ENCODE measurements at regions not wholly inside any gene's neighbourhood (a gene's known extent, or its start where the extent isn't known, plus 50 kb on each side); places are given as distances from the start of the nearest gene placed in this dataset.

- no peak for DNase-seq
- TF ChIP-seq CTCF (IDR thresholded peaks at IDR 0.05): no peak
- Mint-ChIP-seq H3K4me1 (ENCODE audit: low read depth) (peaks cover 50% of the 10 kb centered on the region), H3K27me3 (ENCODE audit: insufficient read depth) (no peaks in the 10 kb centered on the region; the same call in 1 of the 2 replicates), H3K4me3 (no peak overlapping the region), H3K9me3 (no peaks in the 10 kb centered on the region; the same call in 1 of the 2 replicates), H3K27ac (peak overlapping the region; percentile 59; the same call in 1 of the 2 replicates), H3K36me3 (ENCODE audit: low read depth) (no peaks in the 10 kb centered on the region)
Measured at GRCh38 chr13:64540976-64541375, 2689.2 kb downstream of the PCDH9 start.

DNA sequence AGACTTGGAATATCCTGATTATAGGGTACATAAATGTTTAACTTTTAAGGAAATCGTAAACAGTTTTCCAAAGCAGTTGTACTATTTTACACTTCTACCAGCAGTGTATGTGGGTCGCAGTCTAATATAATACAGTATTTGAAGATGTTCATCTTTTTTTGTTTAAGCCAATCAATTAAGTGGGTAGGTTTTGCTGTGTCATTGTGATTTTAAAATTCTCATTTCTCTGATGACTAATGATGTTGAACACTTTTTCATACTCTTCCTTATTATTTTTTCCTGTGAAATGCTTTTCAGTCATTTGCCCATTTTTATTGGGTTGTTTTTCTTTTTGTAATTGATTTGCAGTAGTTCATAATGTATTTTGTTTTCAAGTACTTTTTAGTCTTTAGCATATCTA is 2689.7 kb downstream of the PCDH9 start:
- no peak for TF ChIP-seq CTCF (IDR thresholded peaks at IDR 0.05)
- Mint-ChIP-seq H3K4me3 (no peak overlapping the region), H3K4me1 (ENCODE audit: low read depth) (peaks cover 45% of the 10 kb centered on the region), H3K27ac (peak overlapping the region; percentile 59), H3K36me3 (ENCODE audit: low read depth) (no peaks in the 10 kb centered on the region), H3K27me3 (ENCODE audit: insufficient read depth) (no peaks in the 10 kb centered on the region; the same call in 1 of the 2 replicates), H3K9me3 (no peaks in the 10 kb centered on the region; the same call in 1 of the 2 replicates)
- DNase-seq: peak; percentile 8

DNA sequence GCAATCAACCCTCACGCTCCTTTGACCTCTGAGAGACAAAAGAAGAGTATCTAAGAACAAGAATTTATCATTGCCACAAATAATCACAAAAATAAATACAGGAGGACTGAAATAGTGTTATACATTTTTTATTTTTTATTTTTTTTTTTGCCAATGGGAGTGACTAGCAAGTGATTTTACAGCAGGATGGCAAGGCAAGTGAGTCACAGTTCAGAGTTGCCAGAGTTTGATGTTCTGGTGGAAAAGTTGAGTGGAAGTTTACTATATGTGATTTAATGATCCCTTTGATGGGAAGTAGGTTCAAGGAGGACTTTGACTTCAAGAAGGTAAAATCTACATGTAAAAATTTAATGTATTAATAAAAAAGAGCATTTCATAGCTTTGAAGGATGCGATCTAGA is 2691.4 kb downstream of the PCDH9 start:
- TF ChIP-seq CTCF (IDR thresholded peaks at IDR 0.05): no peak
- no peaks in the 10 kb centered on the region; the same call in 1 of the 2 replicates for H3K9me3 Mint-ChIP-seq
- DNase-seq: peak; percentile 38
- peaks cover 34% of the 10 kb centered on the region for H3K4me1 Mint-ChIP-seq (ENCODE audit: low read depth)
- H3K27ac Mint-ChIP-seq: peak overlapping the region; percentile 41; the same call in 1 of the 2 replicates
- no peaks in the 10 kb centered on the region; the same call in 1 of the 2 replicates for H3K27me3 Mint-ChIP-seq (ENCODE audit: insufficient read depth)
- H3K36me3 Mint-ChIP-seq (ENCODE audit: low read depth): no peaks in the 10 kb centered on the region
- H3K4me3 Mint-ChIP-seq: no peak overlapping the region

DNA sequence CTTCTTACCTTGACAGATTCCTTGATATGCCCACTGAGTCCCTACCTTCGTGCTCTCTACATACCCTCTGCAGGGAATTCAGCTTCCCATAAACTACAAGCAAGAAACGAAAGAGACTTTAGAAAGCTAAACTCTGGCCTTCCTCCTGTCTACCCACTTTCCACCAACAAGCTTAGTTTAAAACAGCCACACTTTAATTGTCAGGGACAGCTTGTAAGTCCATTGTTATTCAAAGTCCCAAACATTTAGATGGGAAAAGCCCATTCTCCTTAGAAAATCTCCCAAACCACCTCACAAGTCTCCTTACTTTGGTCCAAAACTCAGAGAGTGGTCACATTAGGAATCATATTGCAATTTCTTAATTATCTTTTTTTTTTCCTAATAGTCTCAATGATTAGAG is 2695.8 kb downstream of the PCDH9 start:
- no peak overlapping the region for H3K27ac Mint-ChIP-seq
- no peak overlapping the region for H3K4me3 Mint-ChIP-seq
- peaks cover 8% of the 10 kb centered on the region; the same call in 1 of the 2 replicates for H3K36me3 Mint-ChIP-seq (ENCODE audit: low read depth)
- H3K9me3 Mint-ChIP-seq: peaks cover 5% of the 10 kb centered on the region; the same call in 1 of the 2 replicates
- peaks cover 17% of the 10 kb centered on the region for H3K4me1 Mint-ChIP-seq (ENCODE audit: low read depth)
- DNase-seq: no peak
- TF ChIP-seq CTCF (IDR thresholded peaks at IDR 0.05): no peak
- H3K27me3 Mint-ChIP-seq (ENCODE audit: insufficient read depth): no peaks in the 10 kb centered on the region

- H3K4me3 Mint-ChIP-seq: no peak overlapping the region
Measured at GRCh38 chr13:64531400-64531799, 2698.7 kb downstream of the PCDH9 start.

More at GRCh38 chr13:64531400-64531799, 2698.7 kb downstream of the PCDH9 start:
- Mint-ChIP-seq H3K27ac (no peak overlapping the region), H3K36me3 (ENCODE audit: low read depth) (peaks cover 8% of the 10 kb centered on the region; the same call in 1 of the 2 replicates), H3K9me3 (peaks cover 5% of the 10 kb centered on the region; the same call in 1 of the 2 replicates), H3K4me1 (ENCODE audit: low read depth) (0 out of 2 replicates have a peak, but pooled peaks cover 4% of the 10 kb centered on the region), H3K27me3 (ENCODE audit: insufficient read depth) (no peaks in the 10 kb centered on the region)
- no peak for DNase-seq
- TF ChIP-seq CTCF (IDR thresholded peaks at IDR 0.05): no peak
